B cell (primary cell): ENCODE measurements at regions not wholly inside any gene's neighbourhood (a gene's known extent, or its start where the extent isn't known, plus 50 kb on each side); places are given as distances from the start of the nearest gene placed in this dataset.
"Not testable (repeated sequence)": the region's sequence is repeated elsewhere in the genome, so short reads cannot be mapped to it uniquely, and the experiment has no call there.

ENCODE experiments used
- ATAC-seq: fragments of 200-7000 bp; cut with Tn5 transposase; one replicate; pipeline ENCODE4 v1.10.0; 2021; ENCODE audit warnings: low read depth, mild to moderate bottlenecking, moderate number of reproducible peaks, moderate library complexity
- CTCF ChIA-PET: fragments of 350-600 bp; sonication (Branson Sonifier 250); formaldehyde crosslinking; loops from one replicate; lab custom pipeline; 2021; ENCODE audit warnings: antibody characterized with exemption, inconsistent platforms; lab: Charles Lee
- POLR2A ChIA-PET: fragments of 350-600 bp; sonication (Branson Sonifier 250); formaldehyde crosslinking; loops from one replicate; lab custom pipeline; 2021; ENCODE audit warnings: antibody characterized with exemption; lab: Charles Lee
- DNase-seq: peaks from one replicate; pipeline ENCODE4 v3.0.0; 2013
- H2AFZ ChIP-seq: 2 replicates; pipeline ENCODE4 v1.6.1; 2012; ENCODE audit warnings: mild to moderate bottlenecking, low read depth, low read length; ENCODE audit not compliant: insufficient read depth, poor library complexity, severe bottlenecking
- H3K27ac ChIP-seq, 2 donors: 1 replicate in 1 of 2; 2 replicates in 1 of 2; pipeline ENCODE4 v1.5.1; 2012 to 2013; ENCODE audit warnings: low read length in 2 of 2, mild to moderate bottlenecking in 2 of 2, moderate library complexity in 1 of 2
- H3K27me3 ChIP-seq, 4 experiments: fragments of 200-600 bp in 1 of 4; sonication (generic) in 1 of 4; replicated peaks in 1 of 4; 1 replicate in 2 of 4; 2 replicates in 2 of 4; pipeline versions ENCODE4 v1.6.1 to v1.7.0; 2013 to 2016; ENCODE audit warnings: low read length in 3 of 4, mild to moderate bottlenecking in 2 of 4, mixed read lengths in 1 of 4, moderate library complexity in 1 of 4; ENCODE audit not compliant: insufficient read depth in 4 of 4, control insufficient read depth in 3 of 4; ENCODE audit errors: control extremely low read depth in 1 of 4
- H3K36me3 ChIP-seq, 2 experiments: replicated peaks in 1 of 2; 1 replicate in 1 of 2; 2 replicates in 1 of 2; pipeline versions ENCODE4 v1.6.1 to v1.7.1; 2013; ENCODE audit warnings: low read length in 1 of 2; ENCODE audit not compliant: insufficient read depth in 2 of 2, control insufficient read depth in 1 of 2; ENCODE audit errors: control extremely low read depth in 1 of 2, extremely low read depth in 1 of 2
- H3K4me1 ChIP-seq, 2 donors: fragments of 200-600 bp in 1 of 2; sonication (generic) in 1 of 2; 1 replicate in 1 of 2; 2 replicates in 1 of 2; pipeline versions ENCODE4 v1.5.1 to v1.6.1; 2013 to 2017; ENCODE audit warnings: low read length in 2 of 2; ENCODE audit not compliant: control insufficient read depth in 2 of 2, insufficient read depth in 2 of 2
- H3K4me2 ChIP-seq: replicated peaks from 2 replicates; pipeline ENCODE3; 2012; ENCODE audit warnings: mild to moderate bottlenecking, low read depth, low read length; ENCODE audit not compliant: poor library complexity, severe bottlenecking
- H3K4me3 ChIP-seq, 5 experiments: fragments of 200-600 bp in 1 of 5; sonication (generic) in 1 of 5; 1 replicate in 3 of 5; 2 replicates in 2 of 5; pipeline versions ENCODE4 v1.5.1 to v1.7.0; 2011 to 2016; ENCODE audit warnings: low read length in 4 of 5, mild to moderate bottlenecking in 4 of 5, low read depth in 2 of 5, control low read depth in 1 of 5, moderate library complexity in 1 of 5; ENCODE audit not compliant: insufficient read depth in 1 of 5; ENCODE audit errors: control extremely low read depth in 1 of 5, extremely low read depth in 1 of 5
- H3K79me2 ChIP-seq: fragments of 200-600 bp; sonication (generic); one replicate; pipeline ENCODE4 v1.6.0; 2016; ENCODE audit warnings: low read length; ENCODE audit not compliant: control insufficient read depth, insufficient read depth
- H3K9ac ChIP-seq: fragments of 200-600 bp; sonication (generic); 2 replicates; pipeline ENCODE4 v1.6.1; 2017; ENCODE audit warnings: mild to moderate bottlenecking, low read length, moderate library complexity
- H3K9me3 ChIP-seq, 3 donors: one replicate each; pipeline versions ENCODE4 v1.6.1 to v1.7.1; 2013; ENCODE audit warnings: low read length in 2 of 3; ENCODE audit not compliant: control insufficient read depth in 2 of 3, insufficient read depth in 1 of 3; ENCODE audit errors: control extremely low read depth in 1 of 3
- H4K20me1 ChIP-seq: 2 replicates; pipeline ENCODE4 v1.6.0; 2012; ENCODE audit warnings: mild to moderate bottlenecking, low read length; ENCODE audit not compliant: insufficient read depth, control insufficient read depth, poor library complexity, severe bottlenecking
- H3K27ac Mint-ChIP-seq: one replicate; pipeline ENCODE4 v1.8.0; 2021; ENCODE audit warnings: mixed read lengths
- H3K27me3 Mint-ChIP-seq: one replicate; pipeline ENCODE4 v1.8.0; 2021; ENCODE audit warnings: mixed read lengths
- H3K4me1 Mint-ChIP-seq: one replicate; pipeline ENCODE4 v1.8.0; 2021; ENCODE audit warnings: mixed read lengths
- H3K4me3 Mint-ChIP-seq: one replicate; pipeline ENCODE4 v1.8.0; 2021; ENCODE audit warnings: mixed read lengths
- H3K9me3 Mint-ChIP-seq: one replicate; pipeline ENCODE4 v1.8.0; 2022; ENCODE audit warnings: mixed read lengths; ENCODE audit not compliant: insufficient read depth
- WGBS: methylation state at CpG from one replicate; pipeline ENCODE4 v1.1.5; 2013; ENCODE audit warnings: missing lambda C conversion rate; ENCODE audit not compliant: insufficient coverage; 5-methylcytosine and 5-hydroxymethylcytosine counted together
- intact Hi-C: fragments of 100-400 bp; cut with micrococcal nuclease; formaldehyde crosslinking; loops from one replicate; pipeline ENCODE4 v1.10.0; 2022

DNA sequence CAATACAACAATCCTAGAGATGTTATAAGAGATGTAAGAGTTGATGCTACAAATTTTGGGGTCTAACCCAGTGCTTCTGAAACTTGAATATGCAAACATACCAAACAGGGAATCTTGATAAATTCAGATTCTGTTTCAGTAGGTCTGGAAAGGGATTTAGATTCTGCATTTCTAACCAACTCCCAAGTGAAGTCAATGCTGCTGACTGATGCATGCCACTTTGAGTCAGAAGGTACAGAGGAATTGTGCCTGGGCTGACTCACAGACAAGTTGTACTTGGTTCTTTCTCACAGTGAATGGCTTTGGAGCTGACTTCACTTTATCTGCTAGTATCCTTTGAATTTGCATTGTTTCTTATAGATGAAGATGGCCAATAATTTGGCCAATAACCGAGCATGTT is 973.9 kb downstream of the PRIM2 start:
- WGBS, result no CpG with 5 or more reads among the region's 1 CpG
- intact Hi-C loops, result not testable (repeated sequence)

GRCh38 chr6:58307901-58308300 is 990.5 kb downstream of the PRIM2 start:
- H3K4me3 ChIP-seq, H3K36me3 ChIP-seq, H2AFZ ChIP-seq, H3K9ac ChIP-seq, H3K27ac ChIP-seq, ATAC-seq, H3K9me3 Mint-ChIP-seq, H3K27me3 ChIP-seq, H3K79me2 ChIP-seq, H4K20me1 ChIP-seq, DNase-seq, POLR2A ChIA-PET, intact Hi-C loops, H3K4me3 Mint-ChIP-seq, H3K9me3 ChIP-seq, H3K27me3 Mint-ChIP-seq, H3K4me1 Mint-ChIP-seq, H3K4me1 ChIP-seq, CTCF ChIA-PET, H3K27ac Mint-ChIP-seq, H3K4me2 ChIP-seq: not testable (repeated sequence)

More for the DNA sequence above, 973.9 kb downstream of the PRIM2 start:
- CTCF ChIA-PET, H3K36me3 ChIP-seq, POLR2A ChIA-PET, H3K79me2 ChIP-seq, H4K20me1 ChIP-seq, H3K27me3 ChIP-seq, H3K27ac ChIP-seq, H3K4me3 Mint-ChIP-seq, H3K27ac Mint-ChIP-seq, H2AFZ ChIP-seq, H3K9me3 Mint-ChIP-seq, H3K9ac ChIP-seq, H3K9me3 ChIP-seq, H3K4me1 ChIP-seq, H3K4me1 Mint-ChIP-seq, DNase-seq, H3K4me3 ChIP-seq, ATAC-seq, H3K4me2 ChIP-seq, H3K27me3 Mint-ChIP-seq: not testable (repeated sequence)

DNA sequence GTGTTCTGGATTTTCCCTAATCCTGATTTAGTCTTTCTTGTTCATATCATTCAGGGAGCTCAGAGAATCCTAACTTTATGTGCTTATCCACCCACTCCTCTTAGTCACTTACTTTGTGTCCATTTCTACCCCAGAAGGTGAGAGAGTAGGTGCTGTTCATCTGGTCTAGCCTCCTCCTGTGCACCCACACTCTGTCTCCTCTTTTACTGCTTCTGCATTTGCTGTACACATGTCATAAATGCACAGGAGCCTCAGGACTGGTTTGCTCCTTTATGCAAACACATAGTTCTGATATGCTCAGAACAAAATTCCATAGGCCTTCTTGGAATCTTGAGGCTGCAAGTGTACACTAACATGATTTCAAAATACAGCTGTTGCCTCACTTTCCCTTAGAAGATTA is 1014.7 kb downstream of the PRIM2 start:
- H3K9ac ChIP-seq, H3K4me1 Mint-ChIP-seq, H2AFZ ChIP-seq, H3K4me2 ChIP-seq, H4K20me1 ChIP-seq, H3K36me3 ChIP-seq, H3K9me3 ChIP-seq, DNase-seq, H3K79me2 ChIP-seq, H3K4me3 Mint-ChIP-seq, intact Hi-C loops, H3K9me3 Mint-ChIP-seq, ATAC-seq, H3K27ac Mint-ChIP-seq, H3K27ac ChIP-seq, H3K4me3 ChIP-seq, POLR2A ChIA-PET, CTCF ChIA-PET, H3K4me1 ChIP-seq, H3K27me3 Mint-ChIP-seq, H3K27me3 ChIP-seq: not testable (repeated sequence)

- H3K27ac Mint-ChIP-seq, H3K9me3 Mint-ChIP-seq, H3K9ac ChIP-seq, H3K4me1 ChIP-seq, intact Hi-C loops, POLR2A ChIA-PET, CTCF ChIA-PET, H2AFZ ChIP-seq, H3K36me3 ChIP-seq, H3K4me1 Mint-ChIP-seq, H4K20me1 ChIP-seq, DNase-seq, H3K9me3 ChIP-seq, H3K4me3 ChIP-seq, H3K4me3 Mint-ChIP-seq, H3K79me2 ChIP-seq, H3K27ac ChIP-seq, H3K27me3 ChIP-seq, H3K4me2 ChIP-seq, H3K27me3 Mint-ChIP-seq, ATAC-seq: not testable (repeated sequence)
- WGBS, result 96% methylated on average over 4 of the region's 5 CpGs
Measured at GRCh38 chr6:58342287-58342686, 1024.9 kb downstream of the PRIM2 start.
